GM19023 (cell line): ENCODE measurements at regions not wholly inside any gene's neighbourhood (a gene's known extent, or its start where the extent isn't known, plus 50 kb on each side); places are given as distances from the start of the nearest gene placed in this dataset.
"Not testable (repeated sequence)": the region's sequence is repeated elsewhere in the genome, so short reads cannot be mapped to it uniquely, and the experiment has no call there.

Source experiments
- ATAC-seq: cut with Tn5 transposase; IDR thresholded peaks from one replicate; pipeline ENCODE4 v1.9.1; 2021; ENCODE audit warnings: mild to moderate bottlenecking, moderate library complexity; ENCODE audit not compliant: unreplicated experiment

DNA sequence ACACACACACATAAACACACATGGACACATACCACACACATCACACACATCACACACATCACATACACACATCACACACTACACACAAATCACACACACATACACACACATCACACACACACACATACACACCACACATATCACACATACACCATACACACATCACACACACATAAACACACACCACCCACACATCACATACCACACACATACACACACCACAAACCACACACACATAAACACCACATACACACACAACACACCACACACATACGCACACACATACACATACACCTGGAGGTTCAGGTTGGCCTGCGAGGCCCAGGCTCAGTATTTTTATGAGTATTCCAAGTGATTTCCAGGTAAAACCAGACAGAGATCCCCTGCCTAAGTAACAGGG, 279.5 kb downstream of the FOXL1 start:
- no peak for ATAC-seq

DNA sequence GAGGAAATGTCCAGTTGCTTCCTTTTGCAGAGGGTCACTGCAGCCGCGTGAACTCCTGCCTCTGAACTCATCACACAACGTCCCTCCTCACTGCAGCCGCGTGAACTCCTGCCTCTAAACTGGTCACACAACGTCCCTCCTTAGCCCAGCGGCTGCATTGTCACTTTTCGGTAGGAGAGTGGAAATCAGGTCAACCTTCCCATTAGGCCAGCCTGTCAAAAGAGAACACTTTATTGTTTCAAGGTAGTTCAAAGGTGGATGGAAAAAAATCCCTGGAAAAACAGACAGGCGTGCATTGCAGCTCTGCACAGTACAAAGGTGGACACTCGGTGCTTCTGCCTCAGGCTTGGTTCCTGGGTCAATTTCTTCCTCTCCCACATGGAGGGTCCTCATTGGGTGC, 280.2 kb downstream of the FOXL1 start:
- no peak for ATAC-seq

DNA sequence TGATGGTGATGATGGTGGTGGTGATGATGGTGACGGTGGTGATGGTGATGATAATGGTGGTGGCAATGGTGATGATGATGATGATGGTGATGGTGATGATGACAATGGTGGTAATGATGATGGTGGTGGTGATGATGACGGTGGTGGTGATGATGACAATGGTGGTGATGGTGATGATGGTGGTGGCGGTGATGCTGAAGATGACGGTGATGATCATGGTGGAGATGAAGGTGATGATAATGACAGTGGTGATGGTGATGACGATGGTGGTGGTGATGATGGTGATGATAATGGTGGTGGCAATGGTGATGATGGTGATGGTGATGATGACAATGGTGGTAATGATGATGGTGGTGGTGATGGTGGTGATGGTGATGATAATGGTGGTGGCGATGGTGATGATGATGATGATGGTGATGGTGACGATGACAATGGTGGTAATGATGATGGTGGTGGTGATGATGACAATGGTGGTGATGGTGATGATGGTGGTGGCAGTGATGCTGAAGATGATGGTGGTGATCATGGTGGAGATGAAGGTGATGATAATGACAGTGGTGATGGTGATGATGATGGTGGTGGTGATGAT, 283.0 kb downstream of the FOXL1 start:
- not testable (repeated sequence) for ATAC-seq

DNA sequence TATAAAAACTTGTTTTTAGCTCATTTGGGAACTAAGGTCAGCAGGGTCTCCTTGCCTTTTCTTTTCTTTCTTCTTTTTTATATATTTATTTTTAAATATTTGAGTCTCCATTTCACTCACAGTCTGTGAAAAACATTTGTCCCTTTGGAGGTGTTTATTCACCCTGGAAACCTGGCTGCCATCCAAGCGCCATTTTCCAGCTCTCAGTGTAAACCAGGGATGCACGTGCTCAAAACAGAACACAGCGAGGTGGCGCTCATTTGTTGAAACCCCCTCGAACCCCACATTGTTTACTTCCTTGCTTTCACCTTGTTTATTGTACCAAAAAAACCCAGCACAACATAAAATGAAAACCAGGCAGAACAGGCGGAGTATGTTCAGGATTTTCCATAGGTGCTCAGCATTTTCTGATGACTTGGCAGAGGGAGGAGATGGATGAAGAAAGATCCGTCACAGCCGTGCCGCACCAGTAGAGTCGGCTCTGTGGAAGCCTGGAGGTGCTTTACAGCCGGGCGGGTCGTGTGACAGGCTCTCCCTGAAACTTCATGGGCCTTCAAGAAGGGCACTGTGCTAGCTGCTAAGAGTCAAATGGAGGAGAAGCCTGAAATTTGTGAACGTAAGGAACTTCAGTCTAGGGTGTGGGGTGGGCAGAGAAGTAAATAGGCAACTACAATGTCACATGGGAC, 284.4 kb downstream of the FOXL1 start:
- ATAC-seq, result no peak

DNA sequence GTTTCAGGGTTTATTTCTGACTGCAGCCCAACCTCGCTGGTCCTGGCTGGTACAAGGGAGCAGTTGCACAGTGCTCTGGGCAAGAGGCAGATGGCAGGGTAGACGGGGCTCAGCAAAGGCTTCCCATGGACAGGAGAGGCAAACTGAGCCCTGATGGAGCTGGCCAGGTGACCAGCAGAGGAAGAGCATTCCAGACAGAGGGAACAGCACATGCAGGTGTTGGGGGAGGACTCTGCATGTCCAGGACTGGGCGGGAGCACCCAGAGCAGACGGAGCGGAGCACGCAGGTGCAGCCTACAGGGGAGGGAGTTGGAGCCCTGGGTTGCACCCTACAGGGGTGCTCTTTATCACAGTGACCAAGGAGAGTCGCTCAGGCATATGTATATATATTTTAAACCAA, 285.3 kb downstream of the FOXL1 start:
- no peak for ATAC-seq

DNA sequence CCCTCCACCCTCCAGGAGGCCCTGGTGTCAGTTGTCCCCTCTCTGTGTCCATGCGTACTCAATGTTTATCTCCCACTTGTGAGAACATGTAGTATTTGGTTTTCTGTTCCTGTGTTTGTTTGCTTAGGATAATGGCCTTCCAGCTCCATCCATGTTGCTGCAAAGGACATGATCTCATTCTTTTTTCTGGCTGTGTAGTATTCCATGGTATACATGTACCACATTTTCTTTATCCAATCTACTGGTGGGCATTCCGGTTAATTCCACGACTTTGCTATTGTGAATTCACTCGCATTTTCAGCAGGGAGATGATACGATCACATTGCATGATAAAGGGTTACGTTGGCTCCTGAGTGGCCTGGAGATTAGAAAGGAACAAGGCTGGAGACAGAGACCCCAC, 286.2 kb downstream of the FOXL1 start:
- no peak for ATAC-seq

DNA sequence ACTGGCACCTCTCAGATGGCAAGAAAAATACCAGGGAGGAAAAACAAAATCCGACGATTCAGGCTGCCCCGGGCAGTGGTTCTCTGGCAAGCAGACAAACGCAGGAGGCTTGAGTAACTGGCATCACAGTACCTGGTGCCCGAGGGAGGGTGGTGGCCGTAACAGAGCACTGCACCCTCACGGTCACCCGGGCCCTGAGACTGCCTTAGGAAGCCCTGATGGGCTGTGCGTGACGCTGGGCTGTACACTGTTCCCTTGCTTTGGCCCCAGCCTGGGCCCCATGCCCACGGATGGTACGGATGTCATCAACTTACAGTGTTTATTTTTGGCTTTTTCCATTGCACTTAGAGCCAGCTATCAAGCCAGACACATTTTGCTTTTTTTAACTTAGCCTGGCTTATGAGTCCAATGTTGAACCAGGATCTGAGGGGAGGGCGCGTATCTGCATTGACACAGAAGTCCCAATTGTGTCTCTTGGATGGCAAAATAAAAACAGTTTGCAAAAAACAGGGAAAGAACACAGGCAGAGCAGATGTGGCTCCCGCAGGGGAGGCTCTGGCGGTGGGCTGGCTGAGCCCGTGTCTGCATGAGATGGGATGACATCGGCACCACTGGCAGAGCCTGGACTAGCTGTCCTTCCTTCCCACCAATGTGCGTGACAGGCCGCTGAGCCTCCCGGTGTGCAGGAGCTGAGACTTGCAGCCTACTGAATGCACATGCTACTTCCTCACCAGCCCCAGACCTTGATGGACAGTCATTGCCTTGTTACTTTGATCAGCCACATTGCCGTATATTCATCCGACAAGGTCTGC, 287.7 kb downstream of the FOXL1 start:
- no peak for ATAC-seq

DNA sequence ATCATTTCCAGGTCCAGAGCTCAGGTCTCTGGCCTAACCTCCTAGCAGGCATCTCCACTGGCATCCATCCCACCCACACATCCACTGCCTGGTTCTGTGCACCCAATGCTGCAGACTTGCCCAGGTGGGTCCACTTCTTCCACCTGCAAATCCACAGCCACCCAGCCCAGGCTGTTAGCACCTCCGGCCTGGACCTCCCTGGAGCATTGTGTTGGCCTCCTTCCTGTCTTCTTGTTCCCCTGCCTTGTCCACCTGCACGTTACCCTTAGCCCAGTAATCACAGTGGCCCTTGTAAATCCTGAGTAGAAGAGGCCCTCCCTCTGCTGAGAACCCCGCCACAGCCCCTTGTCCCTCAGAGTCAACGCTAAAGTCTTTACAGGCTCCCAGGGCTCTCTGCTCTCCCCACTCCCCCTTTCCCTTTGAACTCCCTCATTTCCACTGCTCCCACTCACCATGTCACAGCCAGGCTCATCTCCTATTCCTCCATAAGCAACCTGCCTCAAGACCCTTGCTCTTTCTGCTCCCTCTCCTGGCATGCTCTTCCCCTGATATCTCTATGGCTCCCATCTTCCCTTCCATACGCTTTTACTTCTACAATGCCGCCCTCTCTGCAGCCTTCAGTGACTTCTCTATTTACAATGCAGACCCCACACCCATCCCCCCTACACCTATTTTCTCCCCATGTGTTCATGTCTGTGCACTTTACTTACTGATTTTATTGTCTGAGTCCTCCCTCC, 288.8 kb downstream of the FOXL1 start:
- no peak for ATAC-seq

DNA sequence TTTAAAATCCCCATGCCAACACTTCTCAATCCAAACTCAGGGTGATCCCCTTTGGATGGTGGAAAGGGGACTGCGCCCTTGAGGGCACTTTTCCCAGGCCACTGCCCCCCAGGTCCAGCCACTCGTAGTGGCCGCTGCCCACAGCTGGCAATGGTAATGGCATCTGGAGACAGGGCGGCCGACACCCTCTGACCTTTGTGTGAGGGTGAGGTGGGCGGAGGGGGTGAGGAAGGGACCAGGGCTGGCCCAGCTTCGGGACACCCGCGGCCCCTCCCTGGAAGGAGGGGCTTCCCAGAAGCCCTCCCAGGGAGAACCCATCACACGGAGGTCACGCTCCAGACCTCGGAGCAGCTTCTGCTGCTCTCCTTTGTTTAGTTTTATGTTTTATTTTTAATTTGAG, 289.7 kb downstream of the FOXL1 start:
- ATAC-seq, result no peak

DNA sequence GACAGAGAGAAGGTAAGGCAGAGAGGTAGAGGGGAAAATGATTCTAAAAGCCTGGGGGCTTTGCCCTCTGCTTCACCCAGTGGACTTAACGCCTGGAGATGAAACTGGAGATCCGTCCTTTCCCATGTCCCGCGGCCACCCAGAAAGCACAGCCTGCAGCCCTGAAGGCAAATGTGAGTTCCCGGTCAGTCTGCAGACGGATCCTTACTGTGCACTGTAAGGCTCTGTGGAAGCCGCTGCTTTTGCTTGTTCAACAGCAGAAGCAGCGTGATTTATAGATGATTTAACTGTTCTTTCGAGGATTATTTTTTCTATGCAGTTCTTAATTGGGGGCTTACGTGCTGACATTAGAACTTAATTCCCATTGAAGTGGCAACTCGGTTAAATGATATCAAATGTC, 290.4 kb downstream of the FOXL1 start:
- no peak for ATAC-seq

DNA sequence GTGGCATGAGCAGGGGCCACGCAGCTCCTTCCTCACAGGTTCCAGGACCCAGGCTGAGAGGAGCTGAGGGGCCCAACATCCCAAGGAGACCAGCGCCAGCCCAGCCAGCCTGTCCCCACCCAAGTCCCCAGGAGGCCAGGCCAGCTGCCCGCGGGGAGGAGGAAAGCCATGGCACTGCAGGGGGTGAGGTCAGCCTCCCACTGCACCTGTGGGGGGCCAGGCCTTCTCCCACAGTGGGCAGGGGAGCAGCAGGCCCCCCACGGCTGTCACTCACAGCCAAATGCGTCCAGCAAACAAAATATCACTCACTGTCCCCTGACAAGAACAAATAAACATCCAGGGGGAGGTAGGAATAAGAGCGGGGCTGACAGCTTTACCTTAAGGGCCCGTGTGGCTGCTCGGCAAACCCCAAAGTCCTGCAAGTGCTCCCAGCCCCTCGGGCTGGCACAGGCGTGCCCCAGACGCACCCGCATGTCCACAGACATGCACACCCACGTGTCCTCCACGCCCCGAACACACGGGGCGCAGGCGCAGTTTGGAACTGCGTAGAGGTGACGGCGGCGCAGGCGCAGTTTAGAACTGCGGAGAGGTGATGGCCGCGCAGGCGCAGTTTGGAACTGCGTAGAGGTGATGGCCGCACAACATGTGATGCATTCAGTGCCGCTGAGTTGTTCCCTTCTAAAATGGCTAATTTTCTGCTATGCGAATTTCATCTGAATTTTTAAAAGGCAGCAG, 291.1 kb downstream of the FOXL1 start:
- ATAC-seq, result no peak

DNA sequence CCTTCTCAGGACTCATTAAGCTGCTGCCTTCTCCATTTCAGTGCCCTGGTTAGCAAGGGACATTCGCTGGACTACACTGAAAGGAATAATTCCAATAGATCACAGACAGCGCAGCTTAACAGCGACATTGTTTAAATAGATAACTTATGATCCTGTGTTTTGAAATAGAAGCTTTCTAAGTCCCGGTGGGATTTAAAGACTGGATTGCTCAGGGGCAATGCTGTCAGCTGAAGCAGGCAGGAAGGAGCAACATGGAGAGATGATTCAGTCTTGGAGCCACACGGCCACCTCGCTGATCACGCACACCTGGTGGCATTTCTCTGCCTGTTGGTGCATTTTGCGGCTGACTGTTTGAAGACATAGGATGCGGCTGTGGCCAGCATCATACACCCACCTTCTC, 292.0 kb downstream of the FOXL1 start:
- no peak for ATAC-seq

DNA sequence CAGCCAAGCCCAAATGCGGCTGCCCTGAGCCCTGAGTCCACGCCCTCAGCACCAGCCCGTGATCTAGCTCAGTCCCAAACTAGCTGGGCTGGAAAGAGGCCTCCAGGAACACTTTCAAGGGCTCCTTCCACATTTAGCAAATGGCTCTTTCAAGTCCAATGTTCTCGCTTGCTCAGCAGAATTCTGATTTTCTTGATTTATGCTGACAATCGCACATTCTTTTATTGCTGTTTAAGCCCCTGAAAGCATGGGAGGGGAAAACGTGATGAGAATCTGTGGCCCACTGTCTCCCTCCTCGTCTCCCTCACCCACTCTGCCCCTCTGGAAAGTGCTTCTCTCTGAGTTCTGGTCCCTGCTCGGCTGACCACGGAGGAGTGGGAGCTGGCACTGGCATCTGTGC, 293.8 kb downstream of the FOXL1 start:
- ATAC-seq, result no peak

DNA sequence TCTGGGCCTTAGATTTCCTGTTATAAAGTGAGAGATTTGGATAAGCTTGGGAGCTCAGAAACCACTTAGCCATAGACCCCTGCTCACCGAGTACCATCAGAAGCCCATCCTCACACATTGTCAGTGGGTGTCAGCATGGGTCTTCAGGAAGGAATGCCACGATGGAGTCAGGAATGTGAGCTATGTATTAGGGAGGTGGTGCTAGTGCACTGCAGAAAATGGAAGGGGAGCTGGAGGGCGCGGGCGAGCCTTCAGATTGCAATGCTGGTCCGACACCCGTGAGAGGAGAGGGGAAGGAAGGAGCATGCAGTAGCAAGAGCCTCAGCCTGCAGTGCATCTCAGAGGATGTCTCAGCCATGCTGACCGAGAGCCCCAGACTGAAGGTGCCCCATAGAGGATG, 294.5 kb downstream of the FOXL1 start:
- no peak for ATAC-seq

DNA sequence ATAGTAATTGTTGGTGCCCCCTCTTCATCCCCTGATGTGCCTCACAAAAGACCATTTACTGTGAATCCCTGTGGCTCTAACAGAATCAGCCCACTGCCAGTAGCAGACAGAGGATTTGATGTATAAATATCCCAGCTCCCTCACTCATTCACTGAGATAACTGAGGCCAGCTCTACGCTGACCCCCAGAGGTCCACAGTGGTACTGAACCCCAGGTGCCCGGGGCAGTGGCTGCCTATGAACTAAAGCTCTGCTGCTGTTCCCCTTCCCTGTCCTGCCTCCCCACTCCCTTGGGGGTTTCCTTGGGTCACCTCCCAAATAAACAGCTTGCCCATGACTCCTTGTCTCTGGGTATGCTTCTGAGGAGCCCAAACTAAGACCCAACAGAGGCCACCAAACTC, 295.8 kb downstream of the FOXL1 start:
- no peak for ATAC-seq

DNA sequence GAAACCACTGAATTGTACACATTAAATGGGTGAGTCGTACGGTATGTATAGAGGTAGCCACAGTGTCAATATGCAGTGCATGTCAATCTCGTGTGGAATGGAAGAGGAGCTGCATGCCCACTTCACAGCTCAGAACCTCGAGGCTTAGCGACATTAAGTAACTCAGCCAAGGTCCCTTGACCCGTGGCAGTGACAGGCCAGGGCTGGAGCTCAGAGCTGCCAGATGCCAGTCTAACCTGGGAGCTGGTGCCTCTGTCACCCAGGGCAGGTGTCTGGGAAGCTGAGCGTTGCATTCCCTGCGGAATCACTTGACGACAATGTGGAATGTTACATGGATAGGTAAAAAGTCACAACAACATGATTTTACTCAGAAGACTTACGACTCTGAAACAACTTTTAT, 298.1 kb downstream of the FOXL1 start:
- ATAC-seq, result no peak

DNA sequence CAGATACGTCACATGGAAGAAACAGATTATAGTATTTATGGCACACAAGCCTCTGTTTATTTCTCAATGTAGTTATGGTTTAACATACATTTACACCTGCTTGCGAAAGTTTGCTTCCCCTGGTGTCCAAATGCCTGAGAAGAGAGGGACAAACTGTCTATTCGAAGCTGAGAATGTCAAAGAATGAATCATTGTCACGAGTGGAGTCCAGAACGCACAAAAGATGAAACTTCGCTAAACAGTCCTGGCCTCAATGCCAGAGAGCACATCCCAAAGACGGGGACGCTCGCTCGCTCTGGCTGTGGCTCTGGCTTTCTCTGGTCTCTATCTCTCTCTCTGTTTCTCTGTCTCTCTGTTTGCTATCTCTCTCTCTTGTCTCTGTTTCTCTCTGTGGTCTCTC, 298.8 kb downstream of the FOXL1 start:
- no peak for ATAC-seq

DNA sequence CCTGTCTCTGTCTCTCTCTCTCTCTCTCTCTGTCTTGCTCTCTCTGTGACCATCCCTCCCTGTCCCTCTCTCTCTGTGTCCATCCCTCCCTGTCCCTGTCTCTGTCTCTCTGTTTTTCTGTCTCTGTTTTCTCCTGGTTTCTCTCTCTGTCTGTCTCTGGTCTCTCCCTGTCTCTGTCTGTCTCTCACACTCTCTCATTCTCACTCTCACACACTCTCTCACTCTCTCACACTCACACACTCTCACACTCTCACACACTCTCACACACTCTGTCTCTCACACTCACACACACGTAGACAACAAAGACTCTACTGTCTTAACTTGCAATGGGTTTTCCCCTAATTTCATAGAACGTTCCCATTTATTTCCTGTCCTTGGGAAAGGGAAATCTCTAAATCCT, 299.5 kb downstream of the FOXL1 start:
- ATAC-seq, result no peak

DNA sequence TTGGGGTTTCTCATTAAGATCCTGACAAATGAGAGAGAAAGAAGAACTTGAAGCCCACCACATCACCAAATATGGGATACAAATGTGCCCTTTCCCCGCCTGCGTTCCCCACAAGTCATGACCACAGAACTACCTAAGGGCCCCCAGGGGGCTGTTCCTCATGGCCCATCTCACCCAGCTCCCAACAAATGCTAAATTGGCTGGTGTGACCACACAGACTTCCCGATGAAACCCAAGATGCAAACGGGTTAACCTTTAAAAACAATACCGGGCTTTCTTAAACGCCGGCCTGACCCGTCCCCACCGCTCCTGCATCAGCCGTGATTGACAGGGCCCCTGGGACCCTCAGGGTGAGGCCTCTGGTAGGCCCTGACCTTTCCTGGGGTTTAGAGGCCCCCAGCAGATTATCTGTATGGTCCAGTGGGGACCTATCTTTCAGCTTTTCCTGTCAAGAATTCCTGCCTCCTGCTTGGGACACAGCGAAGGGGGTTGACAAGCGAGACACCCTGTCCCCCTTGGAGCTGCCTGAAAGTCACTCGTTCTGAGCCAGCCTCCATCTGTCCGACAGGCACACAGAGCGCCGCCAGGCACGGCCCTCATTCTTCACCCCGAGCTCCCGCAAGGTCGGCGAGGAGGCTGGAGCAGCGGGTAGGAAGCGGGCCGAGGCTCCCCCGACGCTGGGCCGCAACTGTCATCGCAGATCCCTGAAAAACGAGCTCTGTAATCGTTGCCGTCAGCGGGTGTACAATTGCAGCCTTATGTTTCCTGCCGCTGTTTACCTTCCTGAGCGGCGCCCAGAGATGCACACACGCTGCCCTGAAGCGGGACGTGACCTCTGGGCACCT, 300.1 kb downstream of the FOXL1 start:
- no peak for ATAC-seq

DNA sequence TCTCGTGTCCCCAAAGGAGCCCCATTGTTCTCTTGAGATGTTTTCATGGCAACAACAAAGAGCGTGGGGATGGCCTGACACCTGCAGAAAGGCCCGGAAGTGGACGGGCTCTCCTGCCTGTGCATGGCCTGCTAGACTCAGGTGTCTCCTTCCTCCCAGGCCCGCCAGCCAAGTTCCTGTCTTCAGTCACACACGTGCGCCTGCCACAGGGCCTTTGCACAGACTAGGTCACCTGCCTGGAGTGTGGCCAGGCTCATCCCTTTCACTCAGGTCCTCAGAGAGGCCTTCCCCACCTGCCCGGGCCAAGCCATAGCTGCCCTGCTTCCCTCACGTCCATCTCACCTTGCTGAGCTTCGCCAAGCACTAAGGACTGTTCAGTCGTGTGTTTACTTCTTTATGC, 300.9 kb downstream of the FOXL1 start:
- no peak for ATAC-seq
